GM21390 (cell line): ENCODE measurements at regions not wholly inside any gene's neighbourhood (a gene's known extent, or its start where the extent isn't known, plus 50 kb on each side); places are given as distances from the start of the nearest gene placed in this dataset.

Experiments used
- ATAC-seq: cut with Tn5 transposase; IDR thresholded peaks from one replicate; pipeline ENCODE4 v1.9.1; 2021; ENCODE audit not compliant: unreplicated experiment

DNA sequence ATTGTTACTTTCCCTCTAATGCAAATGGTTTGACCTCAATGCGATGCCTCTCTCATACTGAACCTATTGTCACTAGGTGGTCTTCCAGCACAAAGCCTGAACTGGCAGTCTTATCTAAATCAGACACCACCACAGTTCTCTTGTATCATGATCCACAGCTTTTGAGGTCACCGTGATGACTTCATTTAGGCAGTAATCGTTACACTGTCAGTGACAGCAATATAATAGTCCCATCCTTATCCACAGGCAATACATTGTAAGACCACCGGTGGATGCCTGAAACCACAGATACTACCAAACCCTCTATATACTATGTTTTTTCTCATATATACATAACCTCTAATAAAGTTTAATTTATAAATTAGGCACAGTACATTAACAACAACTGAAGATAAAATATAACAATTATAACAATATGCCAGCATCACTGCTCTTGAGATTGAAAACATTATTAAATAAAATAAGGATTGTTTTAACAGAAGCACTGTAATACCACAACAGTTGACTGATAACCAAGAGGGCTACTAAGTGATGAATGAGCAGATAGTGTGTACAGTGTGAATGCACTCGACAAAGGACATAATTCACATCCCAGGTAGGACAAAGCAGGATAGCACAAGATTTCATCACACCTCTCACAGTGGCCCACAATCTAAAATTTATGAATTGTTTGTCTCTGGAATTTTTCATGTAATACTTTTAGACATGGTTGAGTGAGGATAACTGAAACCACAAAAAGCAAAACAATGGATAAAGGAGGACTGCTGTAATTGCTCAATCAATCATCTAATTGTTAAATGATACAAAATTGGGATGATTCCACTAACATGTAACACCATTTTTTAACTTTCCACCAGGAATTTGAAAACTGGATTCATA is 419.4 kb downstream of the CENPC start:
- ATAC-seq = no peak

DNA sequence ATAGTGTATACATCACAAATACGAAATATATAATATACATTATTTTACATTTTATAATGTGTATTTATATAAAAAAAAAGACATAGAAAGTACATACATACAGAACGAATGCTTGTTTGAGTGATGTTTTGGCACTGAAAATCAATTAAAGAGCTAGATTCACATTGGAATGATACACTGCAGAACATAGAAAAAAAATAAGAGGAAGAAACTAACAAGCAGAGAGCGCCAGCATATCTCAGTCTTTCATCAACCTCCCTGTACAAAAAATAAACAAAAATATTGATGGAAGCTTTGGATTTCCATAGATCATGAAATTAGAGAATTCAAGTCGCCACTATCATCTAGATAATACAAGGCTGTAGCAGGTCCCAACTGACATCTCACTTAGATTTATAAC is 420.6 kb downstream of the CENPC start:
- no peak for ATAC-seq

- no peak for ATAC-seq
Measured at GRCh38 chr4:67122029-67122428, 423.3 kb downstream of the CENPC start.

GRCh38 chr4:67120369-67120768 is 424.9 kb downstream of the CENPC start:
- ATAC-seq = no peak

GRCh38 chr4:67109276-67109675 is 436.0 kb downstream of the CENPC start:
- peak; percentile 61 for ATAC-seq

DNA sequence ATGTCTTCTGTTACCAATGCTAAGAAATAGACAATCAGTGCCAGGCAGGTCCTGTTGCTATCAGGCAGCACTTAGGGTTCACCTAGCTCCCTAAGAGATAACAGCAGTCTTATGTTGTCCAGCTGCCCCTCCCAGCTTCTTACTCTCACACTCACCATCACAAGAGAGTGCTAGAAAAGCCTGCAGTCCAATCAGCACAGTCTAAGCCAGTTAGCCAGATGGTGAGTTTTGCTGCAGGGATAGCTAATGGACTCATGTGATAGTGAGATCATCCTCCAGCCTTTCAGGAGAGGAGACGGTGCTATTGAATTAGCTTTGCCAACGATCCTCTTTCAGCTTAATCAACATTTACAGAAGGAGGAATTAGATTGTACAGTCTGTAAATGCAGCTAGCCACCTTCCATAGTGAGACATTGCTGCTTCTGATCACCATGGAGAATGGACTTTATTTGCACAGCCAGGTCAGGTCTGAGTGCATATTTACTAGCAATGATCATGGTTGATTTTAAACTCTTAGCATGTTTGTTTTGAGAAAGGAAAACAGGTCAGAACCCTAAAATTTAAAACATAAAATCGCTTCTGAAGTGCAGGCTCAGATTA is 438.3 kb downstream of the CENPC start:
- ATAC-seq = no peak

DNA sequence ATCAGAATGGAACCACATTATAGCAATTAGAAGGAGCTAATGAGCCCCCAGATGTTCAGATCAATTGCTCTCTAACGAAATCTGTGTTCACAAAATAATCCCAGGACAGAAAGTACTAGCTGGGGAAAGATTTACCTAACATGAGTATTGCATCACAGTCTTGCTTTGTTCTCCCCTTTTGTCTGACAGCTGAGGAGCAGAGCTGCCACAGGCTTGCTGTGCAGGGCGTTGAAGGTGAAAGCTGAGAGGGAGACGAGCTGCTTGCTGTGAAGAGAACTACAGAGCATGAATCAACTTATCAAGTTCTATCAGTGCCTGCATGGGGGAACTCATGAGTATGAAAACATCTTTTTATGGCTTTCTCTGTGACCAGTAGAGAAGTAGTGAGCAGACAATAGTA is 441.2 kb downstream of the CENPC start:
- no peak for ATAC-seq

GRCh38 chr4:67103001-67103747 is 442.1 kb downstream of the CENPC start:
- ATAC-seq = no peak

DNA sequence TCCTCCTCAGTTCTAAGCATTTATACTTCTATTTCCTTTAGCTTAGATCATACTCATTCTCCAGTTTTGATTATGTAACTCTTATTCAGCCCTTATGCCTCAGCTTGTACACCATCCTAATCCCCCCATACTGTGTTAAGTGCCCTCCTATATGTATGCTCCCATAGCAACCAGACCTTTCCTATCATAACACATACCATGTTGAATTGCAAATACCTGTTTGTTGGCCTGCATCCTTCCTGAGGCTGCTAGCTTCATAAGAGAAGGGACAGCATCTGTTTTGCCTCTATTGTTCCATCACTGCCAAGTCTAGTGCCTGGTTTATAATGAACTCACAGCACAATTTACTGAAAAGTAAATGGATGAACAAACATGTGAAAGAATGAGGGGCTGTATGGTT is 443.7 kb downstream of the CENPC start:
- no peak for ATAC-seq

DNA sequence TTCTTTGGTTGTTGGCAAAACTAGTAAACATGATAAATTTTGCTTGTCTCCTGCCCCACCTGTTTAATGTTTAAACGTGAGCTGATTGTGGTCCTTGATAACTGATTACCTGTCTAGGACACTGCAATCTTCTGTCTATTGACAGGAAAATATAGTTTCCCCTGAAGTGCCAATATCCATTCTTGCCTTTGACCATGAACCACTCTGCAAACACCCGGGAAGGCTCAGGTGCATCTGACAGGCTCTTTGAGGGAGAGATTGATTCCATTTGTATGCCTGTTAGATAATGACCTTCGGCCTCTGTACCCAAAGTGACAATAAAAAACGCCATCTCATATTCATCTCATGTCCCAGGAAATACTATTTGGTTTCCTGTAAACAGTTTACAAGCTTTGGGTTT is 453.0 kb downstream of the CENPC start:
- no peak for ATAC-seq

DNA sequence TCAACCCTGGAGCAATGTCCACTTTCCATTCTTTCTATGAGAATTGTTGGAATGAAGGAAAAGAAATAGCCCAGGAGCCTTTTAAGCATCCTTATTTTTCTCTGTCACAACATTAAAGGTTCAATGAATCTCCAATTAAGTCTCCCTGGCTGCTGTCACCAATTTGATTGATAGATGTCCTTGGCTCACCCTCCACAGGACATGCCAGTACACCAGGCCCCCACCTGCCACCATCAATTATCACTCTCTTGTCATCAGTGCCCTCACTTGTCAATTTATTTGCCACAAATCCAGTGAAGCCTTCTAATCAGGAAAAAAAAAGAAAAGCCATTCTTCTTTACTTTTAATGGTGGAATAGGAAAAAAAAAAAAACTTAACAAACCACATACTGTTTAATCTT is 453.6 kb downstream of the CENPC start:
- ATAC-seq = no peak

DNA sequence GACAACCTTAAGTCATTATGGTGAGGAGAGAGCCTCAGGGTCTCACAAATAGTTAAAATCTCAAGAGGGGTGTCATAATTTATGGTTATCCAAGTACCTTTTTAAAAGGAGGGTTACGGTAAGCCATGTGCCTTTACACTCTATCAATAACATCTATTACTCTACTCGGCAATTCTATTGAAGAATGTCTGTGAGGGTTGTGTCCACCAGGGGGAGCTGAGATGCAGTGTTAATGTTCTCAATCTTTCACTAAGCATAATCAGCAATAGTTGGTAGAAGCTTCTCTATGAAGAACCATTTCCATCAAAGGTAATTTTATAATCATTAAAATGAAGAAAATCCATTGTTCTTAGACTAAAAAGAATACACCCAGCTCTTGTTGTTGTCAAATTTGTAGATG is 457.4 kb downstream of the CENPC start:
- peak; percentile 91 for ATAC-seq

GRCh38 chr4:67084783-67085182 is 460.5 kb downstream of the CENPC start:
- ATAC-seq = no peak

DNA sequence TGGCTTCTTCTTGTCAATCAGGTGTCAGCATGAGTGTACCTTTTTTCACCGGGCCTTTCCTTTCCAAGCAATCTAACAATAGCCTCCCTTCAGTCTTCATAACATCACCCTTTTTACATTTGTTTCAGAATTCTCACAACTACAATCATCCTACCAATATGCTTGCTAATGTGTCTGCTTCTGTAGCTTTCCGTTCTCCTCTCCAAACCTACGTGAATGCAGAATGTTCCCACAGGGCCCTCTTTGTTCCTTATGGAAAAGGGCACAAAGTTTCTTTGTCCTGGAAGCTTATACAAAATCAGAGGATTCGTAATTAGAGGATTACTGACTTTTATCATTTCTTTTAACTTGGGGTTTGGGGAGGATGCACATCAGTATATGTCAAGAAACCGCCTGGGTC is 461.8 kb downstream of the CENPC start:
- ATAC-seq = no peak

- ATAC-seq = no peak
Measured at GRCh38 chr4:67082746-67083145, 462.6 kb downstream of the CENPC start.

DNA sequence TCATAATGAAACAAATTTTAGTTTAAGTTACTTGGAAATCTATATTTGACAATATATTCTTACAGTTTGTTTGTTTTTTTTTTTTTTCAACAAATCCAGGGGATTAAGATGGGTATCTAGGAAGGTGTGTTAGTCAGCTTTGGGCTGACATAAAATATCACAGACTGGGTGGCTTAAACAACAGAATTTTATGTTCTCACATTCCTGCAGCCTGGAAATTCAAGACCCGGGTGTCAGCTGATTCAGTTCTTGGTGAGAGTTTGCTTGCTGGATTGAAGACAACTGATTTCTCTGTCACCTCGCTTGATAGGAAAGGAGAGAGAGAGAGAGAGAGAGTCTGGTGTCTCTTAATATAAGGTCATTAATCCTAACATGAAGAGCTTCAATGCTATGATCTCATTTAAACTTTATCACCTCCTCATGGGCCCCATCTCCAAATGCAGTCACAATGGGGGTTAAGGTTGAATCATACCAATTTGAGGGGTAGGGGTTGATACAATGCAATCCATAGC is 465.2 kb downstream of the CENPC start:
- no peak for ATAC-seq

GRCh38 chr4:67071641-67072040 is 473.7 kb downstream of the CENPC start:
- ATAC-seq = no peak

DNA sequence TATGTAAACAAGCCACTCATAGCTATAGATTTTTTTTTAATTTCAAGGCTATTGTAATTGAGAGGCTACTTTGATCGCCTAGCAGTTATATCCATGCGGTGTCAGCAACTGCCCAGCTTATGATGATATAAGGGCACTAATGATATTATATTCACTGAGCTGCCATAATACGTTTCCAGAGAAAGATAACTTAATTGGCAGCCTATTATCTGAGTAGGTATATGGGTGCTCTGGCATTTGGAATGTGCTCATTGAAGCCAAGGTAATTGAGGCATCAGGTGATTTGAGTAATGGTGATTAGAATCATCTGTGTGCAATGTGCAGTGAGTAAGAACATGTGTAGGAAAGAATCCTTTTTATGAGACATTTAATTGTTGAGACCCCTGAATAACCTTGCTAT is 490.0 kb downstream of the CENPC start:
- no peak for ATAC-seq

GRCh38 chr4:67054896-67055295 is 490.4 kb downstream of the CENPC start:
- ATAC-seq = no peak

DNA sequence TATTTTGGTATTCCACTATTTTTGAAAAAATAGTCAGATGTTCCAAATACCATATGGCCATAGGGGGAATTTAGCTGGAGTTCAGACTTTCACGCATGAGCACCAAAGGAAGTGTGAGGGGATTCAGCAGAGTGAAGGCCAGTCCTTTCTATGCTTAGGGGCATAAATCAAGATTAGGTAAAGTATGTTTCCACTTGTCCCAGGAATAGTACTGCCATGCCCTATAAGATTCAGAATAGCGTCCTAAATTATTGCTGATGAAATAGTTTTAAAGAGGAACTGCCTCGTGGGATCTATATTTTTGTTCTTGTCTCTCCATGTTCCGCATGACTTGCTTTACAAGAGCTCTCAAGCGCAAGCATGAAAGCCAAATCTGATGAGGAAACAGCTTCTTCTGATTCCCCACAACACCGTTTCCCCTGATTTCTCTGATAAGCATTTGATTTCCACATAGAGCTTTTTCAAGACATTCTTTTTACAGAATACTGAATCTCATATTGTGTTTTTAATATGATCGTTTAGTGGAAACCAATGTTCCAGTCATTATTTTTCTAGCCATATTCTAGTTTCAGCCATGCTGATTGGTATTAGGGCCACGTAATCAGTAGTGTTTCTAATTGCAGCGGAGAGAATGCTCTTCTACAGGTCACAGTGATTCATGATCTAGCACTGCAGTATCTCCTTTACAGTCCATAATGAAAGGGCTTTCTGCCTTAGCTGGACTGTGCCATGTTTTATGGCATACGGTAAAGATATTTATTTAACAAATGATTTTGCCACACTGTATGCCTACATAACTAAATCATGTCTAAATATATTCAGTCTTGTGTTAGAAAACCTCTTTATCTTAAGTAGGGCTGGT is 492.3 kb downstream of the CENPC start:
- no peak for ATAC-seq
